GM12878 (cell line): ENCODE measurements at regions not wholly inside any gene's neighbourhood (a gene's known extent, or its start where the extent isn't known, plus 50 kb on each side); places are given as distances from the start of the nearest gene placed in this dataset.

ENCODE experiments used
- ATAC-seq: fragments of 200-7000 bp; cut with Tn5 transposase; 3 replicates; pipeline ENCODE4 v1.9.1; 2020; ENCODE audit warnings: mild to moderate bottlenecking, moderate library complexity
- BruUV-seq: library from RNA; stranded (reverse); fragments of 400-500 nt; replicated peaks from 2 replicates; lab custom pipeline; 2021; lab: Mats Ljungman, UMichigan
- CTCF ChIA-PET: fragments of 300-600 bp; sonication (Branson Sonifier 250); formaldehyde crosslinking; extraction: SDS; loops from one replicate; lab custom pipeline; 2021; ENCODE audit warnings: inconsistent platforms; lab: Yijun Ruan, JAX
- POLR2A ChIA-PET: fragments of 350-600 bp; formaldehyde crosslinking; extraction: SDS; loops from one replicate; lab custom pipeline; 2021; ENCODE audit warnings: inconsistent platforms; lab: Charles Lee
- RAD21 ChIA-PET: fragments of 300-600 bp; sonication (Branson Sonifier 250); formaldehyde crosslinking; loops from one replicate; lab custom pipeline; 2023; ENCODE audit warnings: antibody characterized with exemption; ENCODE audit not compliant: unreplicated experiment; lab: Charles Lee
- SMC1A ChIA-PET: fragments of 300-600 bp; sonication (Branson Sonifier 250); formaldehyde crosslinking; loops from one replicate; lab custom pipeline; 2023; ENCODE audit not compliant: unreplicated experiment, uncharacterized antibody; lab: Charles Lee
- DNase-seq: peaks from one replicate; pipeline ENCODE4 v3.0.0-alpha.2; 2011; ENCODE audit warnings: low read depth, low spot score
- FAIRE-seq: peaks from 3 replicates; lab custom pipeline; 2011; peaks lifted over from hg19 to GRCh38; lab: Jason Lieb, UNC
- H2AFZ ChIP-seq: 2 replicates; pipeline ENCODE4 v1.6.0; 2011; ENCODE audit warnings: low read depth, low read length, control low read depth; ENCODE audit not compliant: control insufficient read depth
- H3K27ac ChIP-seq: 2 replicates; pipeline ENCODE4 v1.5.1; 2011; ENCODE audit warnings: control low read depth; ENCODE audit not compliant: control insufficient read depth, insufficient read depth
- H3K27me3 ChIP-seq, 2 experiments: replicated peaks in 1 of 2; 2 replicates each; pipeline versions ENCODE4 v1.6.0 to v1.6.1; 2011; ENCODE audit warnings: low read length in 1 of 2; ENCODE audit not compliant: control insufficient read depth in 2 of 2, insufficient read depth in 2 of 2
- H3K36me3 ChIP-seq, 2 experiments: 2 replicates each; pipeline ENCODE4 v1.5.1; 2011; ENCODE audit warnings: low read length in 1 of 2; ENCODE audit not compliant: control insufficient read depth in 2 of 2, insufficient read depth in 2 of 2
- H3K4me1 ChIP-seq: 2 replicates; pipeline ENCODE4 v1.6.1; 2011; ENCODE audit warnings: mild to moderate bottlenecking, low read length, moderate library complexity, mixed read lengths; ENCODE audit not compliant: control insufficient read depth, insufficient read depth
- H3K4me2 ChIP-seq: 2 replicates; pipeline ENCODE4 v1.6.0; 2011; ENCODE audit warnings: control low read depth; ENCODE audit not compliant: control insufficient read depth, insufficient read depth
- H3K4me3 ChIP-seq: fragments of 200-600 bp; sonication (generic); 2 replicates; pipeline ENCODE4 v1.5.1; 2016
- H3K79me2 ChIP-seq: 2 replicates; pipeline ENCODE4 v1.6.0; 2011; ENCODE audit warnings: low read length; ENCODE audit not compliant: control insufficient read depth, insufficient read depth
- H3K9ac ChIP-seq: 2 replicates; pipeline ENCODE4 v1.8.0; 2011; ENCODE audit warnings: low read length, control low read depth, mixed read lengths; ENCODE audit not compliant: control insufficient read depth, insufficient read depth
- H3K9me3 ChIP-seq: replicated peaks from 3 replicates; pipeline ENCODE4 v1.5.1; 2011; ENCODE audit warnings: mild to moderate bottlenecking, low read length; ENCODE audit not compliant: control insufficient read depth, insufficient read depth
- H4K20me1 ChIP-seq: 2 replicates; pipeline ENCODE4 v1.6.0; 2011; ENCODE audit not compliant: control insufficient read depth, insufficient read depth
- ATF3 ChIP-seq: IDR thresholded peaks from 2 replicates; pipeline ENCODE4 v1.6.1; 2011; ENCODE audit warnings: low read depth, mild to moderate bottlenecking, low read length, moderate library complexity, borderline replicate concordance; ENCODE audit errors: extremely low read depth
- BCL11A ChIP-seq: IDR thresholded peaks from 2 replicates; pipeline ENCODE4 v1.6.1; 2011; ENCODE audit warnings: low read depth, low read length
- EGR1 ChIP-seq, 2 experiments: IDR thresholded peaks; 1 replicate in 1 of 2; 2 replicates in 1 of 2; pipeline ENCODE4 v1.6.1; 2011 to 2012; ENCODE audit warnings: low read depth in 2 of 2, low read length in 2 of 2, borderline replicate concordance in 1 of 2, mild to moderate bottlenecking in 1 of 2, moderate library complexity in 1 of 2
- SPI1 ChIP-seq: IDR thresholded peaks from 2 replicates; pipeline ENCODE4 v1.6.1; 2011; ENCODE audit warnings: low read depth, mild to moderate bottlenecking, low read length, moderate library complexity, borderline replicate concordance; ENCODE audit not compliant: insufficient read depth
- ZBTB11 ChIP-seq: fragments of 450-650 bp; formaldehyde crosslinking; IDR thresholded peaks from 2 replicates; pipeline ENCODE4 v1.5.0; 2022; ENCODE audit warnings: mild to moderate bottlenecking, missing genetic modification characterization
- WGBS: methylation state at CpG from one replicate; pipeline ENCODE4 v1.1.6; 2016; ENCODE audit warnings: low lambda C conversion rate; ENCODE audit not compliant: insufficient replicate concordance, insufficient coverage; ENCODE audit errors: missing lambda C conversion rate; 5-methylcytosine and 5-hydroxymethylcytosine counted together
- in situ Hi-C: fragments of 300-500 bp; cut with MboI; formaldehyde crosslinking; loops from 9 replicates; pipeline ENCODE4 v1.14.3; 2018; ENCODE audit warnings: mixed read lengths
- intact Hi-C: fragments of 100-400 bp; cut with micrococcal nuclease; formaldehyde crosslinking; loops from one replicate; pipeline ENCODE4 v1.14.2; 2022; ENCODE audit not compliant: unreplicated experiment
- TF ChIP-seq, protein P1 (sequence below): IDR thresholded peaks from 2 replicates; pipeline ENCODE4 v1.6.1; 2012; ENCODE audit warnings: low read depth, low read length, improper control_type of control experiment
- TF ChIP-seq, protein P2 (sequence below): fragments of 450-650 bp; IDR thresholded peaks from 2 replicates; pipeline ENCODE4 v1.6.1; 2017; ENCODE audit warnings: mild to moderate bottlenecking, moderate library complexity

GRCh38 chr13:50276550-50276949, 261.3 kb downstream of the KCNRG start:
- Histone ChIP-seq H4K20me1 (no peaks in the 10 kb centered on the region), H3K27me3 (no peaks in the 10 kb centered on the region; a peak in 1 of 4 replicates), H3K4me3 (no peak overlapping the region), H3K27ac (no peak overlapping the region), H2AFZ (no peak overlapping the region), H3K36me3 (no peaks in the 10 kb centered on the region), H3K79me2 (no peaks in the 10 kb centered on the region), H3K4me1 (no peaks in the 10 kb centered on the region), H3K4me2 (no peak overlapping the region), H3K9me3 (no peaks in the 10 kb centered on the region; the same call in 2 of the 3 replicates), H3K9ac (no peak overlapping the region)
- RAD21 ChIA-PET = no interaction called here
- no peak for DNase-seq
- no peak for TF ChIP-seq EGR1 (IDR thresholded peaks at IDR 0.05; ENCODE audit: borderline replicate concordance in 1 of 2, low read depth in 2 of 2, low read length in 2 of 2)
- no TSS peak for BruUV-seq
- ATAC-seq = no peak
- POLR2A ChIA-PET = interaction anchor here (0.6 kb wide), 1 partner anchor 42 kb away, joined by 6 read pairs; no protein-coding TSS in a partner anchor
- no peak for FAIRE-seq
- SMC1A ChIA-PET = interaction anchor here (0.6 kb wide), 1 partner anchor 279 kb away, joined by 3 read pairs; no protein-coding TSS in a partner anchor
- CTCF ChIA-PET = no interaction called here
- intact Hi-C loops (no loop called here), in situ Hi-C loops (no loop called here)
- 80% methylated on average over 2 of the region's 2 CpGs for WGBS

GRCh38 chr13:50277127-50277526, 261.9 kb downstream of the KCNRG start:
- Histone ChIP-seq H3K9ac (no peak overlapping the region), H3K27ac (no peak overlapping the region), H3K9me3 (no peaks in the 10 kb centered on the region; the same call in 2 of the 3 replicates), H3K4me2 (no peak overlapping the region), H3K4me1 (no peaks in the 10 kb centered on the region), H3K36me3 (no peaks in the 10 kb centered on the region), H4K20me1 (no peaks in the 10 kb centered on the region), H3K27me3 (no peaks in the 10 kb centered on the region; a peak in 1 of 4 replicates), H3K4me3 (no peak overlapping the region), H3K79me2 (no peaks in the 10 kb centered on the region), H2AFZ (no peak overlapping the region)
- FAIRE-seq (no peak), DNase-seq (no peak), ATAC-seq (no peak)
- RAD21 ChIA-PET = no interaction called here
- SMC1A ChIA-PET = no interaction called here
- POLR2A ChIA-PET = no interaction called here
- CTCF ChIA-PET = no interaction called here
- 19% methylated on average over 6 of the region's 6 CpGs for WGBS
- intact Hi-C loops (no loop called here), in situ Hi-C loops (no loop called here)
- BruUV-seq = no TSS peak
- TF ChIP-seq, protein P1, sequence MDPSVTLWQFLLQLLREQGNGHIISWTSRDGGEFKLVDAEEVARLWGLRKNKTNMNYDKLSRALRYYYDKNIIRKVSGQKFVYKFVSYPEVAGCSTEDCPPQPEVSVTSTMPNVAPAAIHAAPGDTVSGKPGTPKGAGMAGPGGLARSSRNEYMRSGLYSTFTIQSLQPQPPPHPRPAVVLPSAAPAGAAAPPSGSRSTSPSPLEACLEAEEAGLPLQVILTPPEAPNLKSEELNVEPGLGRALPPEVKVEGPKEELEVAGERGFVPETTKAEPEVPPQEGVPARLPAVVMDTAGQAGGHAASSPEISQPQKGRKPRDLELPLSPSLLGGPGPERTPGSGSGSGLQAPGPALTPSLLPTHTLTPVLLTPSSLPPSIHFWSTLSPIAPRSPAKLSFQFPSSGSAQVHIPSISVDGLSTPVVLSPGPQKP = no peak
- TF ChIP-seq ATF3 = no peak
- TF ChIP-seq BCL11A = no peak
- no peak for TF ChIP-seq ZBTB11
- TF ChIP-seq SPI1 = no peak
- TF ChIP-seq, protein P2, sequence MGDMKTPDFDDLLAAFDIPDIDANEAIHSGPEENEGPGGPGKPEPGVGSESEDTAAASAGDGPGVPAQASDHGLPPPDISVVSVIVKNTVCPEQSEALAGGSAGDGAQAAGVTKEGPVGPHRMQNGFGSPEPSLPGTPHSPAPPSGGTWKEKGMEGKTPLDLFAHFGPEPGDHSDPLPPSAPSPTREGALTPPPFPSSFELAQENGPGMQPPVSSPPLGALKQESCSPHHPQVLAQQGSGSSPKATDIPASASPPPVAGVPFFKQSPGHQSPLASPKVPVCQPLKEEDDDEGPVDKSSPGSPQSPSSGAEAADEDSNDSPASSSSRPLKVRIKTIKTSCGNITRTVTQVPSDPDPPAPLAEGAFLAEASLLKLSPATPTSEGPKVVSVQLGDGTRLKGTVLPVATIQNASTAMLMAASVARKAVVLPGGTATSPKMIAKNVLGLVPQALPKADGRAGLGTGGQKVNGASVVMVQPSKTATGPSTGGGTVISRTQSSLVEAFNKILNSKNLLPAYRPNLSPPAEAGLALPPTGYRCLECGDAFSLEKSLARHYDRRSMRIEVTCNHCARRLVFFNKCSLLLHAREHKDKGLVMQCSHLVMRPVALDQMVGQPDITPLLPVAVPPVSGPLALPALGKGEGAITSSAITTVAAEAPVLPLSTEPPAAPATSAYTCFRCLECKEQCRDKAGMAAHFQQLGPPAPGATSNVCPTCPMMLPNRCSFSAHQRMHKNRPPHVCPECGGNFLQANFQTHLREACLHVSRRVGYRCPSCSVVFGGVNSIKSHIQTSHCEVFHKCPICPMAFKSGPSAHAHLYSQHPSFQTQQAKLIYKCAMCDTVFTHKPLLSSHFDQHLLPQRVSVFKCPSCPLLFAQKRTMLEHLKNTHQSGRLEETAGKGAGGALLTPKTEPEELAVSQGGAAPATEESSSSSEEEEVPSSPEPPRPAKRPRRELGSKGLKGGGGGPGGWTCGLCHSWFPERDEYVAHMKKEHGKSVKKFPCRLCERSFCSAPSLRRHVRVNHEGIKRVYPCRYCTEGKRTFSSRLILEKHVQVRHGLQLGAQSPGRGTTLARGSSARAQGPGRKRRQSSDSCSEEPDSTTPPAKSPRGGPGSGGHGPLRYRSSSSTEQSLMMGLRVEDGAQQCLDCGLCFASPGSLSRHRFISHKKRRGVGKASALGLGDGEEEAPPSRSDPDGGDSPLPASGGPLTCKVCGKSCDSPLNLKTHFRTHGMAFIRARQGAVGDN = no peak
